ENCODE measurements at regions not wholly inside any gene's neighbourhood (a gene's known extent, or its start where the extent isn't known, plus 50 kb on each side); places are given as distances from the start of the nearest gene placed in this dataset.

DNA sequence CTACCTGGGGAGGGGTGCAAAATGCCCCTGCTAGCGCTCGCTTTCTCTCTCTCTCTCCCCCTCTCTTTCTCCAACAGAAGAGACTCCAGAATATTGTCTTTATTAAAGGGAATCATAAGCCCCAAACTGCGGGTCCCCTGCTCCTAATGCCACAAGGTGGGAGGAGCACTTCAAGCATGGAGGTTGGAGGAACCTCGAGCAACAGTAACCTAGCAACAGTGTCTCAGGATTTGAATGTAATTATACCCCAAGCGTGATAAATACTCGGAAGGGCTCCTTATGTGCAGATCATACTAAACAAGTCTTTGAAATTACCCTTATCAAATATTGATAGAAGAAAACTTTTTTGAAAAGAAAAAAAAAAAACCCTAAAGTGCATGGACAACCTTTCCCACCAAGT lies 582.2 kb upstream of the PPP2R3A start:
- no peaks in the 10 kb centered on the region for H3K4me1 ChIP-seq (ENCODE audit: insufficient read depth, low read length, poor library complexity, severe bottlenecking)
- H3K27me3 ChIP-seq (ENCODE audit: insufficient read depth, low read length, poor library complexity, severe bottlenecking) = no peaks in the 10 kb centered on the region
- H3K4me2 ChIP-seq (ENCODE audit: low read depth, low read length, poor library complexity, severe bottlenecking) = no peak overlapping the region
- no peaks in the 10 kb centered on the region for H4K20me1 ChIP-seq (ENCODE audit: insufficient read depth, low read length, poor library complexity, severe bottlenecking)
- no peak for TF ChIP-seq EZH2phosphoT487 (IDR thresholded peaks at IDR 0.05; ENCODE audit: borderline replicate concordance)
- TF ChIP-seq, protein P1, sequence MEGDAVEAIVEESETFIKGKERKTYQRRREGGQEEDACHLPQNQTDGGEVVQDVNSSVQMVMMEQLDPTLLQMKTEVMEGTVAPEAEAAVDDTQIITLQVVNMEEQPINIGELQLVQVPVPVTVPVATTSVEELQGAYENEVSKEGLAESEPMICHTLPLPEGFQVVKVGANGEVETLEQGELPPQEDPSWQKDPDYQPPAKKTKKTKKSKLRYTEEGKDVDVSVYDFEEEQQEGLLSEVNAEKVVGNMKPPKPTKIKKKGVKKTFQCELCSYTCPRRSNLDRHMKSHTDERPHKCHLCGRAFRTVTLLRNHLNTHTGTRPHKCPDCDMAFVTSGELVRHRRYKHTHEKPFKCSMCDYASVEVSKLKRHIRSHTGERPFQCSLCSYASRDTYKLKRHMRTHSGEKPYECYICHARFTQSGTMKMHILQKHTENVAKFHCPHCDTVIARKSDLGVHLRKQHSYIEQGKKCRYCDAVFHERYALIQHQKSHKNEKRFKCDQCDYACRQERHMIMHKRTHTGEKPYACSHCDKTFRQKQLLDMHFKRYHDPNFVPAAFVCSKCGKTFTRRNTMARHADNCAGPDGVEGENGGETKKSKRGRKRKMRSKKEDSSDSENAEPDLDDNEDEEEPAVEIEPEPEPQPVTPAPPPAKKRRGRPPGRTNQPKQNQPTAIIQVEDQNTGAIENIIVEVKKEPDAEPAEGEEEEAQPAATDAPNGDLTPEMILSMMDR (conservative IDR thresholded peaks at IDR 0.05; ENCODE audit: low read length) = no peak
- H3K36me3 ChIP-seq (ENCODE audit: insufficient read depth, low read length) = no peaks in the 10 kb centered on the region
- H3K9me3 ChIP-seq (ENCODE audit: insufficient read depth, low read depth, low read length) = no peaks in the 10 kb centered on the region
- no peaks in the 10 kb centered on the region for H3F3A ChIP-seq (ENCODE audit: low read depth)
- no peak overlapping the region for H3K4me3 ChIP-seq (ENCODE audit: low read length, poor library complexity, severe bottlenecking)
- no peaks in the 10 kb centered on the region for H3K9me2 ChIP-seq (replicated peaks; ENCODE audit: low read depth, low read length)
- no peak overlapping the region for H2AFZ ChIP-seq (ENCODE audit: low read length)
- H3K9ac ChIP-seq (ENCODE audit: low read depth, low read length, poor library complexity, severe bottlenecking) = no peak overlapping the region
- H3K79me2 ChIP-seq (ENCODE audit: insufficient read depth, low read length) = no peaks in the 10 kb centered on the region

DNA sequence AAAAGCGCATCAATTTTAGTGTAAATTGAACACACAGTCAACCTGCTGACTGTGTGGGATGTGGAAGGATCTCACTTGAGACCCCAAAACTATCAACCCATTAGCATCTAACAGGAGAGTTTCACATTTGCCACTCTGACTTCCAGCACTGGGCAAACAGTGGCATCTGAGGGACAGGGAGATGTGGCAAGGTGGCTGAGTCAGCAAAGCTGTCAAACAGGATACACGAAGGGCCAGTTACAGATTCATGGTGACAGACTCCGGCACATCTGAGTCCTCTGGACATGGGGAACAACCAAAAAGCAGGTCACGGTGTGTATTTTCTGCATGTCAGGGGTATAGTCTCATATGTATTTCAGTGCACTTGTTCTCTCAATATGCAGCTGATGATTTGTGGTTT lies 573.4 kb upstream of the PPP2R3A start:
- Histone ChIP-seq H3K9me3 (ENCODE audit: insufficient read depth, low read depth, low read length) (no peaks in the 10 kb centered on the region), H3K36me3 (ENCODE audit: insufficient read depth, low read length) (no peaks in the 10 kb centered on the region), H3K9me2 (replicated peaks; ENCODE audit: low read depth, low read length) (no peaks in the 10 kb centered on the region), H3K4me3 (ENCODE audit: low read length, poor library complexity, severe bottlenecking) (no peak overlapping the region), H2AFZ (ENCODE audit: low read length) (no peak overlapping the region), H3K79me2 (ENCODE audit: insufficient read depth, low read length) (no peaks in the 10 kb centered on the region), H3K4me1 (ENCODE audit: insufficient read depth, low read length, poor library complexity, severe bottlenecking) (no peaks in the 10 kb centered on the region), H3K9ac (ENCODE audit: low read depth, low read length, poor library complexity, severe bottlenecking) (no peak overlapping the region), H3F3A (ENCODE audit: low read depth) (no peaks in the 10 kb centered on the region), H3K27me3 (ENCODE audit: insufficient read depth, low read length, poor library complexity, severe bottlenecking) (no peaks in the 10 kb centered on the region), H4K20me1 (ENCODE audit: insufficient read depth, low read length, poor library complexity, severe bottlenecking) (no peaks in the 10 kb centered on the region), H3K4me2 (ENCODE audit: low read depth, low read length, poor library complexity, severe bottlenecking) (no peak overlapping the region)
- TF ChIP-seq, protein P1 (conservative IDR thresholded peaks at IDR 0.05; ENCODE audit: low read length) = no peak
- TF ChIP-seq EZH2phosphoT487 (IDR thresholded peaks at IDR 0.05; ENCODE audit: borderline replicate concordance) = no peak

DNA sequence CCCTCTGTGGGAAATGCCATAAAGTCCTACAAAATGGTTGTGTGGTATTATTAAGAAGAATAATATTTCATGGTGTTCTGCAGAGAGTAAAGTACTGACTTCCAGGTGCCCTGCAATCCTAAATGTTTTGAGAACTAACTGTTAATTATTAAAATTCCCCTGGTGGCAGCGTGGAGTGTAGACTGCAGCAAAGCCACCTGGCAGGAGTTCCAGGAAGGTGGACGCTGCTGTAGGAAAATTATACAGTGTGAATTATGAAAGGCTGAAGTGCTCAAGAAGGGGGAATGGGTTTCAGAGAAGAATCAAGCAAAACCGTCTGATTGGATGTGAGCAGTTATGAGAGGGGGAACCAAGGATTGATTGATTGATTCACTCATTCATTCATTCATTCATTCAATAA lies 572.4 kb upstream of the PPP2R3A start:
- Histone ChIP-seq H3K27me3 (ENCODE audit: insufficient read depth, low read length, poor library complexity, severe bottlenecking) (no peaks in the 10 kb centered on the region), H3K9me2 (replicated peaks; ENCODE audit: low read depth, low read length) (no peaks in the 10 kb centered on the region), H3K9ac (ENCODE audit: low read depth, low read length, poor library complexity, severe bottlenecking) (no peak overlapping the region), H3F3A (ENCODE audit: low read depth) (no peaks in the 10 kb centered on the region), H3K9me3 (ENCODE audit: insufficient read depth, low read depth, low read length) (no peaks in the 10 kb centered on the region), H3K4me3 (ENCODE audit: low read length, poor library complexity, severe bottlenecking) (no peak overlapping the region), H3K36me3 (ENCODE audit: insufficient read depth, low read length) (no peaks in the 10 kb centered on the region), H2AFZ (ENCODE audit: low read length) (no peak overlapping the region), H3K4me1 (ENCODE audit: insufficient read depth, low read length, poor library complexity, severe bottlenecking) (no peaks in the 10 kb centered on the region), H3K79me2 (ENCODE audit: insufficient read depth, low read length) (no peaks in the 10 kb centered on the region), H4K20me1 (ENCODE audit: insufficient read depth, low read length, poor library complexity, severe bottlenecking) (no peaks in the 10 kb centered on the region), H3K4me2 (ENCODE audit: low read depth, low read length, poor library complexity, severe bottlenecking) (no peak overlapping the region)
- no peak for TF ChIP-seq EZH2phosphoT487 (IDR thresholded peaks at IDR 0.05; ENCODE audit: borderline replicate concordance)
- TF ChIP-seq, protein P1 (conservative IDR thresholded peaks at IDR 0.05; ENCODE audit: low read length) = no peak

Measured in Loucy (cell line).